HG03060 (cell line): ENCODE measurements at regions not wholly inside any gene's neighbourhood (a gene's known extent, or its start where the extent isn't known, plus 50 kb on each side); places are given as distances from the start of the nearest gene placed in this dataset.

Experiments
- ATAC-seq: cut with Tn5 transposase; IDR thresholded peaks from one replicate; pipeline ENCODE4 v1.9.1; 2021; ENCODE audit warnings: low read depth, moderate number of reproducible peaks; ENCODE audit not compliant: unreplicated experiment

DNA sequence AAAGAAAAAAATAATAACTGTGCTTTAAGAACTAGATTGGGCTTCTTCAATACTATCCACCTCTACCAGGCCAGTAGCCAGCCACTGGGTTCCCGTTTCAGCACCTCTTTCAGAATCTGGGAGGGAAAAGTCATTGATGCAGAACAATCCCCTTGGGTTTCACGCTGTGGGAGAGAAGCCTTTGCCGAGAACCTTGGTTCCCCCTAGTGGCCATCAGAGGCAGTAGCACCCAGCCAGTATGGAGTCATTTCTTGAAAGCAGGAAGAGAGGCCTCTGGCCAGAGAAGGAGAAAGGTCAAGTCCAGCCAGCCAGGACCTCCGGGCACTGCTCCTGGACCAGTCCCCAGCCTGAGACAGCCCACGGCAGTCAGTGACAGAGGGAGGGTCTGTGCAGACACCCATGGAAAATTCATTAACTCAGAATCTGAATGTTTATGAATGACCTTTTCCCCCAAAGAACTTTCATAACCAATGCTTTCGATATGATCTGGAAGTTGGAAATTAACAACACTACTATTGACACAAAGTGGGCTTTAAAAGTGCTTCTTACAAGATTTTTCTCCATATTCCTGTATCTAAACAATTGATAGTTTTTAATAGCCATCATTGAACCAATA is 51.2 kb upstream of the CDH5 start:
- ATAC-seq = peak; percentile 76

- no peak for ATAC-seq
These were observed 55.2 kb upstream of the CDH5 start for GRCh38 chr16:66311306-66311705.

- no peak for ATAC-seq
These were observed 57.2 kb upstream of the CDH5 start for GRCh38 chr16:66309215-66309807.

DNA sequence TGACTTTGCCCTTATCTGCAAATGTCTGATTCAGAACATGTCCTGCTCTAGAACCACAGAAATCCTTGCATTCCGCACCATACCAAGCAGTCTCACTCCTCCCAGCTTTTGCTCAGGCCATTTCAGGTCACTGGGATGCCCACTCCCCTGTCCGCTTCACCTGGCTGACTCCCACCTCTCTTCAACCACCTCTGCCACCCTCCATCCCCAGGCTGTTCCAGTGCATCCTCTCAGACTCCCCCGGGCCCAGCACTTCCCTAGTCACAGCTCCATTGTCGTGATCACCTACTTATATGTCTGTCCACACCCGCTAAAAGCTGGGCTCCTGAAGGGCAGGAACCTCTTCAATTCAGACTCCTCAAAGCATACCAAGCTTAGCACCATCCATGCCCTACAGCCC is 58.4 kb upstream of the CDH5 start:
- ATAC-seq = no peak

- ATAC-seq = no peak
These were observed 59.9 kb upstream of the CDH5 start for GRCh38 chr16:66306366-66307150.

DNA sequence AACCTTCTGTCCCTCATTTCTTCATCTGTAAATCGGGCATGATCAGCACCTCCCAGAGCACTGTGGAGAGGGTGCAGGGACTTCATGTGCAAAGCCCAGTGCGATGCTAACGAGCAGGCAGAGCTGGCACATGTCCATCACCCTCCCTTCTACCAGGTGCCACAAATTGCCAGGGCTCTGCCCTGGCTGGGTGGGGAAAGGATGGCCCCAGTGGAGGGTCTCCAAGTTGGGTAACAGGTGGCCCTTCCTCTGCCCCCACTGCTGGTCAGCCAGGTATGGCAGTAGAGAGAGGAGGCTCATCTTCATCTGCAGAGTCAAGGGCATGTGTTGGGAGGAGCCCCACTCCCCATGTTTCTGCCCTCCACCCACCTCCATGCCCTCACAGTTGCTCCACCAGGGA is 61.5 kb upstream of the CDH5 start:
- ATAC-seq = no peak

- no peak for ATAC-seq
These were observed 62.3 kb upstream of the CDH5 start for GRCh38 chr16:66304151-66304550.

- ATAC-seq = no peak
These were observed 66.0 kb upstream of the CDH5 start for GRCh38 chr16:66300501-66300900.

DNA sequence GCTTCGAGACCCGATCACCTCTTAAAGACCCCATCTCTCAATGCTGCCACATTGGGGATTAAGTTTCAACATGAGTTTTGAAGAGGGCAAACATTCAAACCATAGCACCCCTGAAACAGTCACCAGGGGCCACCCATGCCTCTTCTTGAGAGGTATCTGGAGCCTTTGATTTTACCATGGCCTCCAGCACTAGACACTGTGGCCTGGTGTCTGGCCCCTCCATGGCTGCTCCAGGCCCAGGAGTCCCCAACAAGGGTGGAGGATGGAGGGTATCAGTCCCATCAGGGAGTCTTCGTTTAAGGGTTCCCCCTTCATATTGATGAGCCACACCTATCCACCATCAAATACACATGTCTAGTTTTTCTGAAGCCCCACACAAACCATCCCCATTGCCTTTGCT is 66.5 kb upstream of the CDH5 start:
- no peak for ATAC-seq

GRCh38 chr16:66299349-66299748 is 67.1 kb upstream of the CDH5 start:
- ATAC-seq = no peak

GRCh38 chr16:66298571-66299120 is 67.8 kb upstream of the CDH5 start:
- no peak for ATAC-seq

GRCh38 chr16:66298006-66298405 is 68.5 kb upstream of the CDH5 start:
- no peak for ATAC-seq

- no peak for ATAC-seq
These were observed 69.9 kb upstream of the CDH5 start for GRCh38 chr16:66296591-66296990.

GRCh38 chr16:66295761-66296546 is 70.5 kb upstream of the CDH5 start:
- ATAC-seq = no peak

DNA sequence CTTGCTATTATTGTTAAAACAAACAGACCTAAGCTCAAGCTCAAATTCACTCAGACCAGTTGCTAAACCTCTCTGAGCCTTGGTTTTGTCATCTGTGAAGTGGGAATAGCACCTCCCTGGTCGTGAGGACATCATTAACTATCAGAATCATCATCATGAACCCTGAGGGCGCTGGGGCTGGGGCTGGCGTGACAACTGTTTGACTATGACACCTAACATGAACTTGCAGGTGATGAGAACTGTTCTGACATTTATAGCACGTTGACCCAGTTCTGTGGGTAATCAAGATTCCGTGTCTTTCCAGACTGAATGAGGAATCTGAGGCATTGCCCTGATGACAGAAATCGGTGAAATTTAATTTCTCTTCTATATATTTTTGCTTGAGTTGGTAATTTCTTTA is 71.3 kb upstream of the CDH5 start:
- no peak for ATAC-seq

DNA sequence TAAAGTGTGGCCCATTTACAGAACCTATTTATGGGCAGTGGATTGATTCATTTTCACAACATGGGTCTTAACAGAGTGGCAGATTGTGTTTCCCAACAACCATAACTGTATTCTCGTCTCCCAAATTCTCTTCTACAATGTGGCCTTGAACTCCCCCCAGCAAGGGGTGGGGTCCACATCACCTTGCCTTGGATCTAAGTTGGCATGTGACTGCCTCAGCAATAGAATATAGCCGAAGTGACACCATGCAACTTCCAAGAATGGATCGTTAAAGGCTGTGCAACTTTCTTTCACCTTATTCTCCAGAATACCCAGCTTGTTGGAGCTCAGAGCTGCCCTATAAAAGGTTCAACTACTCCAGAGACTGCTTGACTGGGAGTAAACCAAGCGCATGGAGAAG is 72.0 kb upstream of the CDH5 start:
- no peak for ATAC-seq

- ATAC-seq = no peak
These were observed 72.6 kb upstream of the CDH5 start for GRCh38 chr16:66293932-66294331.

DNA sequence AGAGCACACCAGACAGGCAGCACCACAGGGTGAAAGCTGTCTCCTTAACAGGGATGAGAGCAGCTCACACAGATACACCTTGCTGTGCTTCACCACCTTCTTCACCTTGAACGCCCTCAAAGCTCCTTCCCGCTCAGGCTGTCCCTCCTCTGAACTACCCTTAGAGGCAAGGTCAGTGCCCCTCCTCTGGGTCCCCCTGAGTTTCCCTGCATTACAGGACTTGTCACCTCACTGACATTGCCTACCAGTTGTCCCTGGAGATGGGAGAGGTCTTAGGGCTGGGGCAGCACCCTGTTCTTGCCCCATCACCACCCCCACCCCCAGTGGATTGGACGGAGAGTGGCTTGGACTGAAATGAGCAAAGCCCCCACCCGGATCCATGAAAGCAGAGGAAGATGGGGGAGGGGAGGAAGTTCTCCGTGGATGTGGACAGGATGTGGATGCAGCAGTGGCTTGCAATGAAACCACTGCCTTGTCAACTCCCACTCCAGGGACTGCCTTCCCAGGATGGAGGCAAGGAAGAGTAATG is 73.2 kb upstream of the CDH5 start:
- no peak for ATAC-seq

DNA sequence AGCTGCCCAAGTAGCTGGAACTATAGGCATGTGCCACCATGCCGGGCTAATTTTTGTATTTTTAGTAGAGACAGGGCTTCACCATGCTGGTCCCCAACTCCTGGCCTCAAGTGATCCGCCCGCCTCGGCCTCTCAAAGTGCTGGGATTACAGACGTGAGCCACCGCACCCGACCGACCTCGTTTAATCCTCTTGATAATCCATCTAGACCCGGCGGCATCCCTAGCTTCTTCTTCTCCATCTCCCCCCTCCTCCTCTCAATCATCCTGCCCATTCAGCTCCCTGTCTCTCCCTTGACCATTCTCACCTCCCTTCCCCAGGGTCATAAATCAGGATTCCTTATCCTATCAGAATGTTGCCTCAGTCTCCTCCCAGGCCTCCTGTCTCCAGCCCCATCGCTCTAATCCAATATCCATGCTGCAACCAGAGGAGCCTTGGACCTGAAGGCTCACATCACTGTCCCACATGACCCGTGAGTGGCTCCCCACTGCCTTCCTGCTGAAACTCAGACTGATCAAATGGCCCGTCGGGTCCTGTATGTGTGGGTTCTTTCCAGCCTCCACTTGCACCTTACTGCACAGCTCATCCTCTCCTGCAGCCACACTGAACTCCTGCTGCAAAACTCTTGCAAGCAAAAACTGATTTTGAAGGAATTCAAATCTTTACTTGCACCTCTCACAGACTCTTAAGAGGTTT is 74.1 kb upstream of the CDH5 start:
- no peak for ATAC-seq

GRCh38 chr16:66291833-66292232 is 74.7 kb upstream of the CDH5 start:
- no peak for ATAC-seq
